GM12878 (cell line): ENCODE measurements at regions not wholly inside any gene's neighbourhood (a gene's known extent, or its start where the extent isn't known, plus 50 kb on each side); places are given as distances from the start of the nearest gene placed in this dataset.

Experiments
- ATAC-seq: fragments of 200-7000 bp; cut with Tn5 transposase; 3 replicates; pipeline ENCODE4 v1.9.1; 2020; ENCODE audit warnings: mild to moderate bottlenecking, moderate library complexity
- BruUV-seq: library from RNA; stranded (reverse); fragments of 400-500 nt; replicated peaks from 2 replicates; lab custom pipeline; 2021; lab: Mats Ljungman, UMichigan
- CTCF ChIA-PET: fragments of 300-600 bp; sonication (Branson Sonifier 250); formaldehyde crosslinking; extraction: SDS; loops from one replicate; lab custom pipeline; 2021; ENCODE audit warnings: inconsistent platforms; lab: Yijun Ruan, JAX
- POLR2A ChIA-PET: fragments of 350-600 bp; formaldehyde crosslinking; extraction: SDS; loops from one replicate; lab custom pipeline; 2021; ENCODE audit warnings: inconsistent platforms; lab: Charles Lee
- RAD21 ChIA-PET: fragments of 300-600 bp; sonication (Branson Sonifier 250); formaldehyde crosslinking; loops from one replicate; lab custom pipeline; 2023; ENCODE audit warnings: antibody characterized with exemption; ENCODE audit not compliant: unreplicated experiment; lab: Charles Lee
- SMC1A ChIA-PET: fragments of 300-600 bp; sonication (Branson Sonifier 250); formaldehyde crosslinking; loops from one replicate; lab custom pipeline; 2023; ENCODE audit not compliant: unreplicated experiment, uncharacterized antibody; lab: Charles Lee
- DNase-seq: peaks from one replicate; pipeline ENCODE4 v3.0.0-alpha.2; 2011; ENCODE audit warnings: low read depth, low spot score
- FAIRE-seq: peaks from 3 replicates; lab custom pipeline; 2011; peaks lifted over from hg19 to GRCh38; lab: Jason Lieb, UNC
- H2AFZ ChIP-seq: 2 replicates; pipeline ENCODE4 v1.6.0; 2011; ENCODE audit warnings: low read depth, low read length, control low read depth; ENCODE audit not compliant: control insufficient read depth
- H3K27ac ChIP-seq: 2 replicates; pipeline ENCODE4 v1.5.1; 2011; ENCODE audit warnings: control low read depth; ENCODE audit not compliant: control insufficient read depth, insufficient read depth
- H3K27me3 ChIP-seq, 2 experiments: replicated peaks in 1 of 2; 2 replicates each; pipeline versions ENCODE4 v1.6.0 to v1.6.1; 2011; ENCODE audit warnings: low read length in 1 of 2; ENCODE audit not compliant: control insufficient read depth in 2 of 2, insufficient read depth in 2 of 2
- H3K36me3 ChIP-seq, 2 experiments: 2 replicates each; pipeline ENCODE4 v1.5.1; 2011; ENCODE audit warnings: low read length in 1 of 2; ENCODE audit not compliant: control insufficient read depth in 2 of 2, insufficient read depth in 2 of 2
- H3K4me1 ChIP-seq: 2 replicates; pipeline ENCODE4 v1.6.1; 2011; ENCODE audit warnings: mild to moderate bottlenecking, low read length, moderate library complexity, mixed read lengths; ENCODE audit not compliant: control insufficient read depth, insufficient read depth
- H3K4me2 ChIP-seq: 2 replicates; pipeline ENCODE4 v1.6.0; 2011; ENCODE audit warnings: control low read depth; ENCODE audit not compliant: control insufficient read depth, insufficient read depth
- H3K4me3 ChIP-seq: fragments of 200-600 bp; sonication (generic); 2 replicates; pipeline ENCODE4 v1.5.1; 2016
- H3K79me2 ChIP-seq: 2 replicates; pipeline ENCODE4 v1.6.0; 2011; ENCODE audit warnings: low read length; ENCODE audit not compliant: control insufficient read depth, insufficient read depth
- H3K9ac ChIP-seq: 2 replicates; pipeline ENCODE4 v1.8.0; 2011; ENCODE audit warnings: low read length, control low read depth, mixed read lengths; ENCODE audit not compliant: control insufficient read depth, insufficient read depth
- H3K9me3 ChIP-seq: replicated peaks from 3 replicates; pipeline ENCODE4 v1.5.1; 2011; ENCODE audit warnings: mild to moderate bottlenecking, low read length; ENCODE audit not compliant: control insufficient read depth, insufficient read depth
- H4K20me1 ChIP-seq: 2 replicates; pipeline ENCODE4 v1.6.0; 2011; ENCODE audit not compliant: control insufficient read depth, insufficient read depth
- CREB1 ChIP-seq: IDR thresholded peaks from 2 replicates; pipeline ENCODE4 v1.6.1; 2012; ENCODE audit warnings: low read depth, mild to moderate bottlenecking, inconsistent platforms
- IRF4 ChIP-seq: IDR thresholded peaks from 2 replicates; pipeline ENCODE4 v1.6.1; 2011; ENCODE audit warnings: low read depth, low read length
- KAT2A ChIP-seq: conservative IDR thresholded peaks from 2 replicates; pipeline ENCODE4 v1.6.1; 2011; ENCODE audit warnings: low read depth, low read length; ENCODE audit not compliant: control insufficient read depth
- SREBF2 ChIP-seq: IDR thresholded peaks from 2 replicates; pipeline ENCODE4 v1.6.1; 2012; ENCODE audit warnings: mild to moderate bottlenecking, low read length
- SUZ12 ChIP-seq: fragments of 200-600 bp; sonication (generic); IDR thresholded peaks from one replicate; pipeline ENCODE4 v1.6.1; 2018; ENCODE audit warnings: antibody characterized with exemption, mild to moderate bottlenecking; ENCODE audit not compliant: unreplicated experiment
- TARDBP ChIP-seq: IDR thresholded peaks from 2 replicates; pipeline ENCODE4 v1.6.1; 2016; ENCODE audit warnings: borderline replicate concordance
- USF2 ChIP-seq: IDR thresholded peaks from 2 replicates; pipeline ENCODE4 v1.6.1; 2011; ENCODE audit warnings: low read depth, low read length, improper control_type of control experiment, borderline replicate concordance
- ZBTB33 ChIP-seq: fragments of 450-650 bp; IDR thresholded peaks from 2 replicates; pipeline ENCODE4 v1.6.1; 2017; ENCODE audit warnings: mild to moderate bottlenecking
- ZNF24 ChIP-seq: fragments of 450-650 bp; IDR thresholded peaks from 2 replicates; pipeline ENCODE4 v1.6.1; 2017; ENCODE audit warnings: antibody characterized with exemption, mild to moderate bottlenecking
- WGBS: methylation state at CpG from one replicate; pipeline ENCODE4 v1.1.6; 2016; ENCODE audit warnings: low lambda C conversion rate; ENCODE audit not compliant: insufficient replicate concordance, insufficient coverage; ENCODE audit errors: missing lambda C conversion rate; 5-methylcytosine and 5-hydroxymethylcytosine counted together
- in situ Hi-C: fragments of 300-500 bp; cut with MboI; formaldehyde crosslinking; loops from 9 replicates; pipeline ENCODE4 v1.14.3; 2018; ENCODE audit warnings: mixed read lengths
- intact Hi-C: fragments of 100-400 bp; cut with micrococcal nuclease; formaldehyde crosslinking; loops from one replicate; pipeline ENCODE4 v1.14.2; 2022; ENCODE audit not compliant: unreplicated experiment
- TF ChIP-seq, protein P1 (sequence below): fragments of 450-650 bp; IDR thresholded peaks from 2 replicates; pipeline ENCODE4 v1.6.1; 2017; ENCODE audit warnings: borderline replicate concordance
- TF ChIP-seq, protein P2 (sequence below): IDR thresholded peaks from 2 replicates; pipeline ENCODE4 v1.6.1; 2011; ENCODE audit warnings: borderline replicate concordance, low read depth, mild to moderate bottlenecking, moderate library complexity, low read length; ENCODE audit not compliant: insufficient read depth, poor library complexity, severe bottlenecking

DNA sequence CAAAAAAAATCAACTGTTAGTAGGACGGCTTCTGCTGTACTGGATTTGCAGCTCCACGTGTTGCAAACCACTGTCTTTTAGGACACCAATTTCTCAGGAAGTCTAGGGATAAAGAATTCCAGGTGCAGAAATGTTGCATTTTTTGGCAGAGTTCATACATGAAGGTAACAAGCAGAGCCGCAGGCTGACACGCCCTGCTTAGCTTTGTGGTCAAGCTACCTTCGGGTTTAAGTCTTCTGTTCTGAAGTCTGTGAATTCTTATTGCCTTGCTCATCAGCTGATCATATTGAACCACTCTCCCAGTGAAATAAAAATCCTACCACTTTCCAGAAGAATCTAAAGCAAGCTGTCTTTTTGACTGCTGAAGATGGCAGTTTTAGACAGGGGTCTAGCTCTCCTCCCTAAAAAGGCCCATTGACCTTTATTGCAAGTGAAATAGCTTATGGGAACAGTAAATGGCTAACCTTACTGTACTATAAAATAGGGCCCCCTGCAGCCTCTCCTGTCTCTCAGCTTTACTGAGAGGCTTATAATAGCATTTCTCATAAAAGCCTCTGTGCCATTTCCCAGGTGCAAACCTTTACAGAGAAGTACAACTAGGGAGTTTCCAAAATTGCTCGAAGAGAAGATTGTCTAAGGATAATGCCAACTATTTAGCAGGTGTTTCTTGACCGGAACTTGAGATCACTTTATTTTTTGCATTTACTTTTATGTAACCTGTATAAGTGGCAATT, 262.2 kb upstream of the IL12A start:
- H3K4me3 ChIP-seq: no peak overlapping the region
- BruUV-seq: no TSS peak
- RAD21 ChIA-PET: no interaction called here
- H3K4me2 ChIP-seq: no peak overlapping the region
- H3K4me1 ChIP-seq: no peaks in the 10 kb centered on the region
- in situ Hi-C loops: no loop called here
- DNase-seq (no peak), FAIRE-seq (no peak), ATAC-seq (no peak)
- H3K27ac ChIP-seq: no peak overlapping the region
- H3K9ac ChIP-seq: no peak overlapping the region
- H4K20me1 ChIP-seq: no peaks in the 10 kb centered on the region
- no peaks in the 10 kb centered on the region for H3K79me2 ChIP-seq
- H2AFZ ChIP-seq: no peak overlapping the region
- 19% methylated on average over 7 of the region's 7 CpGs for WGBS
- CTCF ChIA-PET: interaction anchor here (0.5 kb wide), 1 partner anchor 25 kb away, joined by 4 read pairs; no protein-coding TSS in a partner anchor
- H3K27me3 ChIP-seq: no peaks in the 10 kb centered on the region
- no peaks in the 10 kb centered on the region for H3K36me3 ChIP-seq
- POLR2A ChIA-PET: no interaction called here
- no peak for TF ChIP-seq CREB1
- TF ChIP-seq, protein P1, sequence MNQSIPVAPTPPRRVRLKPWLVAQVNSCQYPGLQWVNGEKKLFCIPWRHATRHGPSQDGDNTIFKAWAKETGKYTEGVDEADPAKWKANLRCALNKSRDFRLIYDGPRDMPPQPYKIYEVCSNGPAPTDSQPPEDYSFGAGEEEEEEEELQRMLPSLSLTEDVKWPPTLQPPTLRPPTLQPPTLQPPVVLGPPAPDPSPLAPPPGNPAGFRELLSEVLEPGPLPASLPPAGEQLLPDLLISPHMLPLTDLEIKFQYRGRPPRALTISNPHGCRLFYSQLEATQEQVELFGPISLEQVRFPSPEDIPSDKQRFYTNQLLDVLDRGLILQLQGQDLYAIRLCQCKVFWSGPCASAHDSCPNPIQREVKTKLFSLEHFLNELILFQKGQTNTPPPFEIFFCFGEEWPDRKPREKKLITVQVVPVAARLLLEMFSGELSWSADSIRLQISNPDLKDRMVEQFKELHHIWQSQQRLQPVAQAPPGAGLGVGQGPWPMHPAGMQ: no peak
- TF ChIP-seq KAT2A: no peak
- TF ChIP-seq ZBTB33: no peak
- no peak for TF ChIP-seq SREBF2
- TF ChIP-seq USF2: no peak
- no peak for TF ChIP-seq TARDBP
- no peak for TF ChIP-seq IRF4
- TF ChIP-seq ZNF24: no peak
- TF ChIP-seq, protein P2, sequence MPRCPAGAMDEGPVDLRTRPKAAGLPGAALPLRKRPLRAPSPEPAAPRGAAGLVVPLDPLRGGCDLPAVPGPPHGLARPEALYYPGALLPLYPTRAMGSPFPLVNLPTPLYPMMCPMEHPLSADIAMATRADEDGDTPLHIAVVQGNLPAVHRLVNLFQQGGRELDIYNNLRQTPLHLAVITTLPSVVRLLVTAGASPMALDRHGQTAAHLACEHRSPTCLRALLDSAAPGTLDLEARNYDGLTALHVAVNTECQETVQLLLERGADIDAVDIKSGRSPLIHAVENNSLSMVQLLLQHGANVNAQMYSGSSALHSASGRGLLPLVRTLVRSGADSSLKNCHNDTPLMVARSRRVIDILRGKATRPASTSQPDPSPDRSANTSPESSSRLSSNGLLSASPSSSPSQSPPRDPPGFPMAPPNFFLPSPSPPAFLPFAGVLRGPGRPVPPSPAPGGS: no peak
- TF ChIP-seq SUZ12: no peak
- H3K9me3 ChIP-seq: no peaks in the 10 kb centered on the region
- intact Hi-C loops: no loop called here
- SMC1A ChIA-PET: no interaction called here
